KBM-7 (cell line): ENCODE measurements at regions not wholly inside any gene's neighbourhood (a gene's known extent, or its start where the extent isn't known, plus 50 kb on each side); places are given as distances from the start of the nearest gene placed in this dataset.

Source experiments
- DNase-seq: peaks from one replicate; pipeline ENCODE4 v3.0.0-alpha.2; 2015
- in situ Hi-C: fragments of 300-500 bp; cut with MboI; formaldehyde crosslinking; loops from 2 replicates; pipeline ENCODE4 v1.14.3; 2020; ENCODE audit warnings: low sequenced_read_pairs, low pct_unique_long_range_greater_than_20kb, mixed read lengths

GRCh38 chr1:4590756-4591155 is 63.7 kb upstream of the AJAP1 start:
- DNase-seq = no peak
- in situ Hi-C loops = no loop called here

GRCh38 chr1:4591926-4592325 is 62.5 kb upstream of the AJAP1 start:
- in situ Hi-C loops = no loop called here
- DNase-seq = no peak

- in situ Hi-C loops = no loop called here
- no peak for DNase-seq
Measured at GRCh38 chr1:4593106-4593505, 61.3 kb upstream of the AJAP1 start.

- DNase-seq = no peak
- in situ Hi-C loops = no loop called here
Measured at GRCh38 chr1:4594286-4594991, 60.0 kb upstream of the AJAP1 start.

- DNase-seq = no peak
- in situ Hi-C loops = no loop called here
Measured at GRCh38 chr1:4595341-4596225, 58.8 kb upstream of the AJAP1 start.

- DNase-seq = no peak
Measured at GRCh38 chr1:4596486-4596885, 57.9 kb upstream of the AJAP1 start.

GRCh38 chr1:4597020-4597419 is 57.4 kb upstream of the AJAP1 start:
- no peak for DNase-seq
- in situ Hi-C loops = no loop called here

More at GRCh38 chr1:4596486-4596885, 57.9 kb upstream of the AJAP1 start:
- in situ Hi-C loops = no loop called here

- in situ Hi-C loops = no loop called here
Measured at GRCh38 chr1:4598561-4598960, 55.8 kb upstream of the AJAP1 start.

GRCh38 chr1:4599521-4599920 is 54.9 kb upstream of the AJAP1 start:
- in situ Hi-C loops = no loop called here
- DNase-seq = no peak

More at GRCh38 chr1:4598561-4598960, 55.8 kb upstream of the AJAP1 start:
- DNase-seq = no peak

GRCh38 chr1:4599951-4600481 is 54.4 kb upstream of the AJAP1 start:
- in situ Hi-C loops = no loop called here
- DNase-seq = no peak

- in situ Hi-C loops = no loop called here
Measured at GRCh38 chr1:4600615-4601460, 53.6 kb upstream of the AJAP1 start.

GRCh38 chr1:4601941-4602340 is 52.5 kb upstream of the AJAP1 start:
- no peak for DNase-seq

More at GRCh38 chr1:4600615-4601460, 53.6 kb upstream of the AJAP1 start:
- no peak for DNase-seq

GRCh38 chr1:4602462-4603294 is 51.7 kb upstream of the AJAP1 start:
- no peak for DNase-seq
- in situ Hi-C loops = no loop called here

More at GRCh38 chr1:4601941-4602340, 52.5 kb upstream of the AJAP1 start:
- in situ Hi-C loops = no loop called here

- in situ Hi-C loops = no loop called here
- DNase-seq = no peak
Measured at GRCh38 chr1:4603295-4604110, 50.9 kb upstream of the AJAP1 start.
